ENCODE measurements at regions not wholly inside any gene's neighbourhood (a gene's known extent, or its start where the extent isn't known, plus 50 kb on each side); places are given as distances from the start of the nearest gene placed in this dataset.

GRCh38 chr3:64351713-64352638, 126.7 kb upstream of the PRICKLE2 start:
- no peak for DNase-seq

GRCh38 chr3:64349551-64349950, 124.3 kb upstream of the PRICKLE2 start:
- no peak for DNase-seq

GRCh38 chr3:64345371-64345770, 120.1 kb upstream of the PRICKLE2 start:
- DNase-seq: no peak

- DNase-seq: no peak
Observed at GRCh38 chr3:64344721-64345207, 119.5 kb upstream of the PRICKLE2 start.

- no peak for DNase-seq
Observed at GRCh38 chr3:64343689-64344430, 118.6 kb upstream of the PRICKLE2 start.

GRCh38 chr3:64342940-64343688, 117.8 kb upstream of the PRICKLE2 start:
- no peak for DNase-seq

- no peak for DNase-seq
Observed at GRCh38 chr3:64341296-64341695, 116.0 kb upstream of the PRICKLE2 start.

- DNase-seq: no peak
Observed at GRCh38 chr3:64340641-64341101, 115.4 kb upstream of the PRICKLE2 start.

GRCh38 chr3:64336488-64336887, 111.2 kb upstream of the PRICKLE2 start:
- DNase-seq: no peak

- no peak for DNase-seq
Observed at GRCh38 chr3:64332459-64333350, 107.4 kb upstream of the PRICKLE2 start.

GRCh38 chr3:64331605-64332004, 106.3 kb upstream of the PRICKLE2 start:
- DNase-seq: no peak

GRCh38 chr3:64329037-64329436, 103.8 kb upstream of the PRICKLE2 start:
- no peak for DNase-seq

- no peak for DNase-seq
Observed at GRCh38 chr3:64327100-64327804, 102.0 kb upstream of the PRICKLE2 start.

- no peak for DNase-seq
Observed at GRCh38 chr3:64321747-64322146, 96.5 kb upstream of the PRICKLE2 start.

- DNase-seq: no peak
Observed at GRCh38 chr3:64319391-64319790, 94.1 kb upstream of the PRICKLE2 start.

- DNase-seq: no peak
Observed at GRCh38 chr3:64318668-64319271, 93.5 kb upstream of the PRICKLE2 start.

- no peak for DNase-seq
Observed at GRCh38 chr3:64318001-64318400, 92.7 kb upstream of the PRICKLE2 start.

GRCh38 chr3:64316971-64317370, 91.7 kb upstream of the PRICKLE2 start:
- no peak for DNase-seq

- no peak for DNase-seq
Observed at GRCh38 chr3:64311424-64312061, 86.3 kb upstream of the PRICKLE2 start.

- no peak for DNase-seq
Observed at GRCh38 chr3:64308931-64309330, 83.7 kb upstream of the PRICKLE2 start.

All from activated CD4-positive, alpha-beta T cell treated with anti-CD3 and anti-CD28 coated beads for 48 hours (primary cell).